Spleen (tissue), 11 donors: ENCODE measurements at regions not wholly inside any gene's neighbourhood (a gene's known extent, or its start where the extent isn't known, plus 50 kb on each side); places are given as distances from the start of the nearest gene placed in this dataset.

Experiments used
- DNase-seq: peaks from one replicate; pipeline ENCODE4 v3.0.0-alpha.2; 2020
- H3K27ac ChIP-seq, 8 donors: fragments of 200-600 bp; sonication (generic) in 7 of 8; 1 replicate in 4 of 8; 2 replicates in 4 of 8; pipeline versions ENCODE4 v1.5.0 to v1.8.0; 2016 to 2021; ENCODE audit warnings: inconsistent platforms in 4 of 8, mild to moderate bottlenecking in 4 of 8, moderate library complexity in 1 of 8
- H3K27me3 ChIP-seq, 7 donors: fragments of 200-600 bp; sonication (generic) in 6 of 7; replicated peaks in 1 of 7; 1 replicate in 4 of 7; 2 replicates in 3 of 7; pipeline versions ENCODE4 v1.5.0 to v1.8.0; 2016 to 2021; ENCODE audit warnings: inconsistent platforms in 3 of 7, mild to moderate bottlenecking in 1 of 7
- H3K36me3 ChIP-seq, 6 donors: fragments of 200-600 bp; sonication (generic) in 5 of 6; 1 replicate in 4 of 6; 2 replicates in 2 of 6; pipeline versions ENCODE4 v1.5.0 to v1.8.0; 2016 to 2021; ENCODE audit warnings: inconsistent platforms in 2 of 6
- H3K4me1 ChIP-seq, 6 donors: fragments of 200-600 bp; sonication (generic) in 5 of 6; 1 replicate in 3 of 6; 2 replicates in 3 of 6; pipeline versions ENCODE4 v1.5.0 to v1.8.0; 2016 to 2021; ENCODE audit warnings: inconsistent platforms in 3 of 6
- H3K4me3 ChIP-seq, 8 donors: fragments of 200-600 bp; sonication (generic) in 7 of 8; 1 replicate in 4 of 8; 2 replicates in 4 of 8; pipeline versions ENCODE4 v1.5.0 to v1.8.0; 2016 to 2021; ENCODE audit warnings: inconsistent platforms in 4 of 8, mild to moderate bottlenecking in 4 of 8, moderate library complexity in 2 of 8
- H3K9me3 ChIP-seq, 8 donors: fragments of 200-600 bp; sonication (generic) in 7 of 8; 1 replicate in 4 of 8; 2 replicates in 4 of 8; pipeline versions ENCODE4 v1.5.0 to v1.8.0; 2016 to 2021; ENCODE audit warnings: inconsistent platforms in 4 of 8
- CTCF ChIP-seq, 11 experiments: fragments of 200-600 bp in 7 of 11; fragments of 450-650 bp in 4 of 11; sonication (generic) in 4 of 11; IDR thresholded peaks in 8 of 11; conservative IDR thresholded peaks in 3 of 11; 1 replicate in 7 of 11; 2 replicates in 4 of 11; pipeline versions ENCODE4 v1.4.0 to v1.8.0; 2016 to 2021; ENCODE audit warnings: antibody characterized with exemption in 11 of 11, inconsistent platforms in 4 of 11, mild to moderate bottlenecking in 1 of 11
- POLR2A ChIP-seq, 3 donors: fragments of 450-650 bp; IDR thresholded peaks; one replicate each; pipeline ENCODE4 v1.5.1; 2017; ENCODE audit warnings: antibody characterized with exemption in 3 of 3, mild to moderate bottlenecking in 1 of 3
- POLR2AphosphoS5 ChIP-seq, 3 donors: sonication (generic); formaldehyde crosslinking; IDR thresholded peaks; one replicate each; pipeline ENCODE4 v1.5.1; 2017; ENCODE audit warnings: antibody characterized with exemption in 3 of 3
- WGBS, 5 donors: extraction: QIAGEN DNeasy Blood & Tissue Kit in 3 of 5; methylation state at CpG; one replicate each; pipeline versions ENCODE4 v1.1.5 to v1.1.7; 2013 to 2018; 5-methylcytosine and 5-hydroxymethylcytosine counted together
- intact Hi-C: fragments of 100-400 bp; cut with DNase I; formaldehyde crosslinking; loops from one replicate; pipeline ENCODE4 v1.15.0; 2023; ENCODE audit warnings: low total_unique reads
- donor health status: healthy with polysubstance abuse.
- donor health status: DM: no; HTN: no; CAD: no; lungs with moderate emphysema.
- donor health status: DM: no; HTN: no; CAD: no.
- donor health status: Bipolar disorder and iron deficiency.
- donor health status: healthy.
- donor health status: DM: no; HTN: no; CAD: no.
- donor health status: DM: yes; HTN: yes; CAD: no.

- no peak overlapping the region for H3K27ac ChIP-seq
- H3K27me3 ChIP-seq: no peaks in the 10 kb centered on the region
- no peak for DNase-seq
- H3K9me3 ChIP-seq: no peaks in the 10 kb centered on the region
- 72 to 83% (median 73%) methylated on average over 5 of the region's 5 CpGs for WGBS, 5 donors
- no peaks in the 10 kb centered on the region for H3K36me3 ChIP-seq
- TF ChIP-seq POLR2AphosphoS5 (IDR thresholded peaks at IDR 0.05): no peak
- no peak for TF ChIP-seq CTCF (IDR thresholded peaks at IDR 0.05 in 8 of 11, conservative IDR thresholded peaks at IDR 0.05 in 3 of 11)
- no peak for TF ChIP-seq POLR2A (IDR thresholded peaks at IDR 0.05)
- no peak overlapping the region for H3K4me3 ChIP-seq
- H3K4me1 ChIP-seq: no peaks in the 10 kb centered on the region
- intact Hi-C loops: no loop called here
These were observed 451.5 kb upstream of the FAT1 start for GRCh38 chr4:187175197-187175596.

- no peak overlapping the region for H3K27ac ChIP-seq
These were observed 452.7 kb upstream of the FAT1 start for GRCh38 chr4:187176261-187176910.

GRCh38 chr4:187178084-187178483 is 454.4 kb upstream of the FAT1 start:
- TF ChIP-seq POLR2AphosphoS5 (IDR thresholded peaks at IDR 0.05) (no peak), CTCF (IDR thresholded peaks at IDR 0.05 in 8 of 11, conservative IDR thresholded peaks at IDR 0.05 in 3 of 11) (no peak), POLR2A (IDR thresholded peaks at IDR 0.05) (no peak)
- Histone ChIP-seq H3K4me1 (no peaks in the 10 kb centered on the region), H3K27me3 (no peaks in the 10 kb centered on the region), H3K4me3 (no peak overlapping the region), H3K9me3 (no peaks in the 10 kb centered on the region), H3K27ac (no peak overlapping the region), H3K36me3 (no peaks in the 10 kb centered on the region)
- 54 to 78% (median 71%) methylated on average over 6 of the region's 6 CpGs for WGBS, 5 donors
- no peak for DNase-seq
- intact Hi-C loops: no loop called here

More at GRCh38 chr4:187176261-187176910, 452.7 kb upstream of the FAT1 start:
- WGBS, 5 donors: 84 to 95% (median 86%) methylated on average over 24 of the region's 24 CpGs
- no peak for TF ChIP-seq POLR2AphosphoS5 (IDR thresholded peaks at IDR 0.05)
- TF ChIP-seq CTCF (IDR thresholded peaks at IDR 0.05 in 8 of 11, conservative IDR thresholded peaks at IDR 0.05 in 3 of 11): no peak
- TF ChIP-seq POLR2A (IDR thresholded peaks at IDR 0.05): no peak
- Histone ChIP-seq H3K4me1 (no peaks in the 10 kb centered on the region), H3K27me3 (no peaks in the 10 kb centered on the region), H3K9me3 (no peaks in the 10 kb centered on the region), H3K36me3 (no peaks in the 10 kb centered on the region), H3K4me3 (no peak overlapping the region)
- intact Hi-C loops: no loop called here
- DNase-seq: no peak

- Histone ChIP-seq H3K27me3 (no peaks in the 10 kb centered on the region), H3K27ac (no peak overlapping the region), H3K4me3 (no peak overlapping the region), H3K36me3 (no peaks in the 10 kb centered on the region), H3K9me3 (no peaks in the 10 kb centered on the region), H3K4me1 (no peaks in the 10 kb centered on the region)
- no peak for DNase-seq
- TF ChIP-seq CTCF (IDR thresholded peaks at IDR 0.05 in 8 of 11, conservative IDR thresholded peaks at IDR 0.05 in 3 of 11): no peak
- no peak for TF ChIP-seq POLR2AphosphoS5 (IDR thresholded peaks at IDR 0.05)
- TF ChIP-seq POLR2A (IDR thresholded peaks at IDR 0.05): no peak
- intact Hi-C loops: no loop called here
- 63 to 82% (median 70%) methylated on average over 6 of the region's 6 CpGs for WGBS, 5 donors
These were observed 454.9 kb upstream of the FAT1 start for GRCh38 chr4:187178587-187178986.
